HL-60 (cell line): ENCODE measurements at regions not wholly inside any gene's neighbourhood (a gene's known extent, or its start where the extent isn't known, plus 50 kb on each side); places are given as distances from the start of the nearest gene placed in this dataset.

Experiments
- DNase-seq, 2 experiments: peaks; one replicate each; pipeline ENCODE4 v3.0.0-alpha.2; 2010 to 2020; ENCODE audit warnings: low read depth in 1 of 2, low spot score in 1 of 2
- H3K27ac ChIP-seq: fragments of 250-450 bp; sonication (Bioruptor Pico); replicated peaks from 2 replicates; pipeline ENCODE4 v1.5.1; 2020; ENCODE audit warnings: mild to moderate bottlenecking, moderate library complexity
- H3K27me3 ChIP-seq: fragments of 250-450 bp; sonication (Bioruptor Pico); 2 replicates; pipeline ENCODE4 v1.5.1; 2021; ENCODE audit warnings: mild to moderate bottlenecking, moderate library complexity; ENCODE audit not compliant: insufficient read depth, poor library complexity, severe bottlenecking
- H3K4me3 ChIP-seq: replicated peaks from 2 replicates; pipeline ENCODE4 v1.5.1; 2011; ENCODE audit warnings: mild to moderate bottlenecking, control low read depth, low read length; ENCODE audit not compliant: insufficient read depth
- CTCF ChIP-seq: IDR thresholded peaks from one replicate; pipeline ENCODE4 v1.5.1; 2011; ENCODE audit warnings: low read length, control low read depth, inconsistent platforms; ENCODE audit not compliant: insufficient read depth
- GABPA ChIP-seq: IDR thresholded peaks from 2 replicates; pipeline ENCODE4 v1.6.1; 2012; ENCODE audit warnings: low read depth
- POLR2AphosphoS5 ChIP-seq: IDR thresholded peaks from 2 replicates; pipeline ENCODE4 v1.6.1; 2012; ENCODE audit warnings: low read depth
- REST ChIP-seq: IDR thresholded peaks from 2 replicates; pipeline ENCODE4 v1.6.1; 2012; ENCODE audit warnings: low read depth; ENCODE audit not compliant: insufficient replicate concordance
- SPI1 ChIP-seq: IDR thresholded peaks from 2 replicates; pipeline ENCODE4 v1.6.1; 2012; ENCODE audit warnings: low read depth, mild to moderate bottlenecking, borderline replicate concordance

GRCh38 chr4:153146961-153147360 lies 57.3 kb upstream of the TRIM2 start:
- no peak overlapping the region for H3K4me3 ChIP-seq

GRCh38 chr4:153148791-153149190 lies 55.5 kb upstream of the TRIM2 start:
- H3K4me3 ChIP-seq, result no peak overlapping the region
- no peak for TF ChIP-seq REST
- DNase-seq, result no peak
- no peaks in the 10 kb centered on the region for H3K27me3 ChIP-seq
- H3K27ac ChIP-seq, result no peak overlapping the region

More at GRCh38 chr4:153146961-153147360, 57.3 kb upstream of the TRIM2 start:
- no peak for DNase-seq
- Histone ChIP-seq H3K27ac (no peak overlapping the region), H3K27me3 (no peaks in the 10 kb centered on the region)
- TF ChIP-seq GABPA, result no peak
- TF ChIP-seq SPI1, result no peak
- no peak for TF ChIP-seq CTCF
- no peak for TF ChIP-seq REST
- TF ChIP-seq POLR2AphosphoS5, result no peak

- peak; percentile 51 to 72 for DNase-seq
- TF ChIP-seq CTCF (no peak), REST (no peak), SPI1 (peak; percentile 99)
- Histone ChIP-seq H3K27ac (peak overlapping the region; percentile 45), H3K4me3 (no peak overlapping the region), H3K27me3 (no peaks in the 10 kb centered on the region)
These were observed 52.4 kb upstream of the TRIM2 start for GRCh38 chr4:153151535-153152455.
